ENCODE measurements at regions not wholly inside any gene's neighbourhood (a gene's known extent, or its start where the extent isn't known, plus 50 kb on each side); places are given as distances from the start of the nearest gene placed in this dataset.

- DNase-seq, result no peak
Observed at GRCh38 chr20:51093240-51093763, 70.4 kb upstream of the KCNG1 start.

DNA sequence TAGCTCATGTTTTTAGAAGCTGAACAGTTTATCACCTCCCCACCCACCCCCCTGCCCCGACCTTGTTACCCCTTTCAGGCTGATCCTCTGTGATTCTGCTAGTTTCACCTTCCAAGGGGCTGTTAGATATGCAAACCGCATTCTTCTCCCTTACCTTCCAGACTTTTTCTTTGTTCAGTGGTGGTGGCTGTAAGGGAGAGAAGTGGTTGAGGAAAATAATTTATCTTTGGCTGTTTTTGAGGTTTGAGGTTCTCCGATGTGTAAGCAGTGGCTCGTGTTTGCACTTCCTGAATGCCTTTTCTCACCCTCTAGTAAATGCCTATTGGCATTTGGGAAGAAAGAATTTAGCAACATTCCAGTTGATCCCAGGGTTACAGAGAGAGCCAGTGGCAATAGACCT, 69.4 kb upstream of the KCNG1 start:
- no peak for DNase-seq

- no peak for DNase-seq
Observed at GRCh38 chr20:51091406-51092195, 68.7 kb upstream of the KCNG1 start.

DNA sequence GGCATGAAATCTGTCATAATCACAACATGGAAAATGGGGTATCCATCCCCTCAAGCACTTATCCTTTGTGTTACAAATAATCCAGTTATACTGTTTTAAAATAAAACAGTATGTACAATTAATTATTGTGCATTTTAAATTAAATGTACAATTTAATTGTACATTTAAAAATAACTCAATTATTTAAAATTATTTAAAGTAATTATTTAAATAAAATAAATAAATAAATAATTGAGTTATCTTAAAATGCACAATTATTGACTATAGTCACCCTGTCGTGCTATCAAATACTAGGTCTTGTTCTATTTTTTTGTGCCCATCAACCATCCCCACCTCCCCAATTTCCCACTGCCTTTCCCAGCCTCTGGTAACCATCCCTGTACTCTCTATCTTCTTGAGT, 66.9 kb upstream of the KCNG1 start:
- DNase-seq, result no peak

GRCh38 chr20:51089272-51089781, 66.4 kb upstream of the KCNG1 start:
- no peak for DNase-seq

- no peak for DNase-seq
Observed at GRCh38 chr20:51087266-51087665, 64.4 kb upstream of the KCNG1 start.

DNA sequence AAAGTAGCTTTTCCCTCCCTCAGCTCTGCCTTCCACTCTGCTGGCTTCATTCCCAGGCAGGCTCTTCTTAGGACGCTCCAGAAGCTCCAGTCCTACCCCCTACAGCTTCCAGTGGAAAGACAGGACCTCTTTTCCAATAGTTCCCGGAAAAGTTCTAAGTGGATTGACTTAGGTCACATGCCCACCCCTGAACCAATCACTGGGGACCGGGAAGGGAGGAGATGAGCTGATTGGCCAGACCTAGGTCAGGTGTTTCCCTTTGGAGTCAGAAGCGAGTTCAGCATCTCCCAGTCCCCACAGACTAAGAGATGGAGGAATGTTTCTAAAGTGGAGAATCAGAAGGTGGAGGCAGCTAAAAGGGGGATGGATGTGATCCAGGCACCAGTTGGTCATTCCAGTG, 62.9 kb upstream of the KCNG1 start:
- no peak for DNase-seq

DNA sequence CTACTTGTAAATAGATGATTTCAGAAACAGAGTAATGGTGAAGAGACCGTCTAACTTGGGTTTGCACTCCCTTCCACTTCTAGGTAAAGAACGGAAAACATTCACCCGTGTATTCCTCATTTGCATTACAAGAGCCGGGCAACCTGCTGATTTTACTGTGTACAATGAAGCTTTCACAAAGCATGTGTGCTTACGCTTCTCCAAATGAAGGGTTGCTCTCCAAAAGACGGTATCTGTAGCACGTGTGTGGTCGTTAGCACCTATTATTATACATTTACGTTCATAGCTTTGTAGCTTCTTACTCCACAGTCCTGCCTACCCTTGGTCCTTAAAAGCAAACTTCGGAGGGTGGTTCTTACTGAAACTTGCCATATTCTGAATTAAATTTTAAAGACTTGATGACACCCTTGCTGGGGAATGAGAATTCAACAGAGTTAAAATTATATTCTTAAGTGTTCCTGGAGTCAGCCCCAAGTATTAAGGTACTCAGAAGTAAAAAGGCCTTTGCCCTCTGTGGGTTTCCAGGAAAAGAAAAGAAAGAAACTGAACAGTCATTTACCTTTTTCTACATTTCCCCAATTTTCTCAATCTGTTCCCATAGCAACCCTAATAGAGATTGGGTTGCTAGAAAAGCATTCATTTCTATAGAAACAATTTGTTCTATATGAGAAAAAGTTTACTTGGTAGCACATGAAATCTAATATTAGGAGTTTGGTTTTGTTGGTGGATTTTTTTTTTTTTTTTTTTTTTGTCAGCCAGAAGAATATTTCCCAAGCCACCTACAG, 61.9 kb upstream of the KCNG1 start:
- DNase-seq, result no peak

DNA sequence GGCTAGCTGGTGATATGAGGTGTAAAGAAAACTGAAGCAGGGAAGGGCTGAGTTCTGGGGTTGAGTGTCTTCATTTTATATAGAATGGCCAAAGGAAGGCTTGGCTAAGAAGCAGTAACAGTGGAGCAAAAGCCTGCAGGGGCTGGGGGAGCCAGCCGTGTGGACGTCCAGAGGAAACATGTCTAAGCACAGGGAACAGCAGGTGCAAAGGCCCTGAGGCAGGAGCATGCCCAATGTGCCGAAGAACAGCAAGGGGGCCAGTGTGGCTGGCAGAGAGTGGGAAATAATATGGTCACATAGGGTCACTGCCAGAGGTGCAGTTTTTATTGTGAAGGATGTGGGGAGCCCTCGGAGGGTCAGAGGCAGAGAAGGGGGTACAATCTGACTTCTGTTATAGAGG, 60.5 kb upstream of the KCNG1 start:
- DNase-seq, result no peak

GRCh38 chr20:51082988-51083387, 60.1 kb upstream of the KCNG1 start:
- DNase-seq, result no peak

DNA sequence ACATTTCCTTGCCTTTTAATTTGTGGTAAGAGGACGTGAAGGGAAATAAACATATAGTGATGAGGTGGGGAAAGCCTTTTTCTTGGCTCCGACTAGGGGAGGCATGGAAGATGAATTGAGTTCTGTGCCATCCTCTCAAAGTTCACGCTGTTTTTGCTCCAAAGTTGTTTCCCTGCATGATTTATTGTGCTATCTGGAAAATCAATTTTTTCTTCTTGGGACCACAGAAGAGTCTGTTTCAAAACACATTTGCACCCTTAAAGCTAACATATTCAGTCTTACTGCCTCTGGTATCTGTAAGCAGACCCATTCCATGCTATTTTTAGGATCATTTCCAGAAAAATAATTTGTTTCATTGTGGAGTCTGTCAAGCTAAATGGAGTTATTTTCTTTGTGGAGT, 57.6 kb upstream of the KCNG1 start:
- DNase-seq, result no peak

GRCh38 chr20:51079488-51079887, 56.6 kb upstream of the KCNG1 start:
- no peak for DNase-seq

GRCh38 chr20:51077686-51078060, 54.8 kb upstream of the KCNG1 start:
- no peak for DNase-seq

DNA sequence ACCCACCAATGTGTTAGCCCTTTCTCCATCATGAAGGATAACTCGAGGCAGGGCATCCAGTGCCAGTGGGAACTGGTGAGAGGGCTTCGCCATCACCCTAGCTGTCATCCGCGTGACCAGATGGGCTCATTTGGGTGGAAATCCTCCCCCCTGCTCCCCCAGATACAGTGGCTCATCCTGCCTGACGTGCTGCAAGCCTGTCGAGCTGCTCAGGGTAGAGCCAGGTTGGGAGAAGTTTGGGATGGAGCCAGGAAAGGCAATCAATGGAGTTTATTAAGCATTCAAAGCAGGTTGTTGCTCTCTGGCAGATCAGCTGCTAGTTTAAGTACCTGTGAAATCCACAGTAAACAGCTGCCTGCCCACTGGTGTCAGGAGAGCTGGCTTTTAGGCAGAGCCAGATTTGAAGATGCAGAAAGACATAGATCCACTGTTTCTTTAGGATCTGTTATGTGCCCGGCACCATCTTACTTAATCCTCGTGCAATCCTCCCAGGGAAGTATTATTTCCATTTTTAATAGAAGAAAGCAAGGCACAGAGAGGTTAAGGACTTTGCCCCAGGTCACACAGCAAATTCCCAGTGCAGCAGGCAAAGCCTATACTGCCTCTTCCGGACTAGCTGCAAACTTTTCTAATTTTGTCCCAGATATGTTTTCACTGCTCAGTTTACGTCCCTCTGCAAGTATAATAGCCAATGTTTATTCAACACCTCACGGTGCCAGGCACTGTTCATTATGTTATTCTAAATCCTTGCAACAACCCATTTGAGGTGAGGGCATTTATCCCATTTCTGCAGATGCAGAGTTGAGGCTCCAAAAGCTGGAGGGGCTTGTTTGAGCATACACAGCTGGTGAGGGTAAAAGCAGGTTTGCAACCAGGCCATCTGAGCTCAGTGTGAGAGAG, 54.1 kb upstream of the KCNG1 start:
- DNase-seq, result no peak

DNA sequence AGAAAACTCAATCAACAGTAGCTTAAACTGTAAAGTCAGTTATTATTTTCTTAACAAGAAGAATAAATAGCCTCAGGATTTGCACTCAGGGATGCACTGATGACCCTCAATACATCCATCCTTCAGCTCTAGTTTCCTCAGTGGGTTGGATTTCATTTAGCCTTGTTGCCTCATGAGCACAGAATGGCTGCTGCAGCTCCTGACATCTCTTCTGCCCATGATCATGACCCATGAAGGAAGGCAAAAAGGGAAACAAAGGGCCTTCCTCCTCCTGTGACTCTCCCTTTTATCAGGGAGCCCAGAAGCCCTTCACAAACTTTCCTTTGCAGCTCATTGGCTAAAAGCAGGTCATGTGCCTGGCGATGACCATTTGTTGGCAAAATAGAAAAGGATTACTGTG, 51.2 kb upstream of the KCNG1 start:
- no peak for DNase-seq

Data from inflammatory macrophage (primary cell).